Astrocyte of the spinal cord (primary cell): ENCODE measurements at regions not wholly inside any gene's neighbourhood (a gene's known extent, or its start where the extent isn't known, plus 50 kb on each side); places are given as distances from the start of the nearest gene placed in this dataset.

Source experiments
- DNase-seq: peaks from one replicate; pipeline ENCODE4 v3.0.0; 2011; ENCODE audit warnings: low read depth, low spot score
- H3K4me3 ChIP-seq: 2 replicates; pipeline ENCODE4 v1.5.1; 2011; ENCODE audit warnings: low read depth, mild to moderate bottlenecking, low read length, moderate library complexity
- in situ Hi-C: cut with HindIII; loops from 2 replicates; pipeline ENCODE4 v1.10.0; 2017; ENCODE audit warnings: low sequenced_read_pairs
- TF ChIP-seq, protein P1 (sequence below): IDR thresholded peaks from 2 replicates; pipeline ENCODE4 v1.5.1; 2012; ENCODE audit warnings: low read depth, mild to moderate bottlenecking, low read length, inconsistent platforms

DNA sequence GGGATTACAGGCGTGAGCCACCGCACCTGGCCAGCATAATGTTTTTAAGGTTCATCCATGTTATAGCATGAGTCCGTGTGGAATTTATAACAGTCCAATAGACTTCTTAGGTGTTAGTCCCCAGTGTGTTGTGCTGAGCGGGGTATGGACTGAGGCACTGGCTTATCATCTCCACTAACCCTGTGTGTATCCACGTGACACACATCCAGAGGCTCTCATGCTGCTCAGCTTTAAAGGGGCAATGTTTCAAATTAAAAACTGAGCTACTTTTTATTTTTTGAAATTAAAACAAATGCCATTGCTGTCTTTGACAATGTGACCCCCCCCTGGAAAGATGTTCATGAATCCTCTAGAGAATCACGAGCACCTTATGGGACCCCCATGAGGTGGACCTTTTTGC is 54.3 kb upstream of the TRERF1 start:
- TF ChIP-seq, protein P1, sequence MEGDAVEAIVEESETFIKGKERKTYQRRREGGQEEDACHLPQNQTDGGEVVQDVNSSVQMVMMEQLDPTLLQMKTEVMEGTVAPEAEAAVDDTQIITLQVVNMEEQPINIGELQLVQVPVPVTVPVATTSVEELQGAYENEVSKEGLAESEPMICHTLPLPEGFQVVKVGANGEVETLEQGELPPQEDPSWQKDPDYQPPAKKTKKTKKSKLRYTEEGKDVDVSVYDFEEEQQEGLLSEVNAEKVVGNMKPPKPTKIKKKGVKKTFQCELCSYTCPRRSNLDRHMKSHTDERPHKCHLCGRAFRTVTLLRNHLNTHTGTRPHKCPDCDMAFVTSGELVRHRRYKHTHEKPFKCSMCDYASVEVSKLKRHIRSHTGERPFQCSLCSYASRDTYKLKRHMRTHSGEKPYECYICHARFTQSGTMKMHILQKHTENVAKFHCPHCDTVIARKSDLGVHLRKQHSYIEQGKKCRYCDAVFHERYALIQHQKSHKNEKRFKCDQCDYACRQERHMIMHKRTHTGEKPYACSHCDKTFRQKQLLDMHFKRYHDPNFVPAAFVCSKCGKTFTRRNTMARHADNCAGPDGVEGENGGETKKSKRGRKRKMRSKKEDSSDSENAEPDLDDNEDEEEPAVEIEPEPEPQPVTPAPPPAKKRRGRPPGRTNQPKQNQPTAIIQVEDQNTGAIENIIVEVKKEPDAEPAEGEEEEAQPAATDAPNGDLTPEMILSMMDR: no peak
- in situ Hi-C loops: no loop called here

GRCh38 chr6:42505385-42505718 is 53.6 kb upstream of the TRERF1 start:
- in situ Hi-C loops: no loop called here
- no peak overlapping the region for H3K4me3 ChIP-seq
- TF ChIP-seq, protein P1: no peak
- peak; percentile 64 for DNase-seq

More for the DNA sequence above, 54.3 kb upstream of the TRERF1 start:
- no peak overlapping the region for H3K4me3 ChIP-seq
- no peak for DNase-seq

DNA sequence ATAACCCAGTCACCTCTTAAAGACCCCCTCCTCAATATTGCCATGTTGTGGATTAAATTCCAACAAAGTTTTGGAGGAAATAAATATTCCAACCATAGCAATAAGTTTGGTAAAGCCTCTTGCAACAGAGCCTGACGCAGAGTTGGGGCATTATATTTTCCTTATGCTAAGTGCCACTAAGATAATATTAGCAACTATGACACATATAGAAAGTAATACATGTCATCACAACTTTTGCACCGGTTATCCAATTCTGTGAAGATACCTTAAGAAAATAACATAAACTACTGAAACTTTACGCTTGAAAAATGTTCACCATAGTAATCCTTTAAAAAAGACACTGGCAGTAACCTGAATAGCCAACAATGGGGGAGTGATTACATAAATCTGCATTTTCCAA is 52.2 kb upstream of the TRERF1 start:
- TF ChIP-seq, protein P1: no peak
- in situ Hi-C loops: no loop called here
- DNase-seq: no peak
- H3K4me3 ChIP-seq: no peak overlapping the region

DNA sequence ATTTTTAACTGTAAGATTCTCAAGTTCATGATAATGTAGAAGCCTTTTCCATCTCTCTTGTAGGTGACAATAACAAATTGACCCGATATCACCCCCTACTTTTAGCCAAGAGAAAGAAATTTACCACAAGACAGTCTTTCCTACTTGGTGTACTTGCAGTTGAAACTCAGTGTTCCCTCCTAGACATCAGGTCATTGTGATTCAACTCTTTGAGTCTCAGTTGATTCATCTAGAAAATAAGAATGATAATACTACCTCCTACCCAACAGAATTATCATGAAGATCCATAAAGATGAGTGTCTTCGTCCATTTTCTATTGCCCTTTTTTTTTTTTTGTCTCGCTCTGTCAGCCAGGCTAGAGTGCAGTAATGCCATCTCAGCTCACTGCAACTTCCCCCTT is 51.3 kb upstream of the TRERF1 start:
- DNase-seq: no peak
- no peak overlapping the region for H3K4me3 ChIP-seq
- TF ChIP-seq, protein P1: no peak
- in situ Hi-C loops: no loop called here

GRCh38 chr6:42502127-42502526 is 50.4 kb upstream of the TRERF1 start:
- in situ Hi-C loops: no loop called here
- TF ChIP-seq, protein P1: no peak
- no peak for DNase-seq
- no peak overlapping the region for H3K4me3 ChIP-seq
